Fibroblast of the conjunctiva (primary cell): ENCODE measurements at regions not wholly inside any gene's neighbourhood (a gene's known extent, or its start where the extent isn't known, plus 50 kb on each side); places are given as distances from the start of the nearest gene placed in this dataset.

Experiments
- DNase-seq: peaks from one replicate; pipeline ENCODE4 v3.0.0-alpha.2; 2010; ENCODE audit warnings: low read depth

DNA sequence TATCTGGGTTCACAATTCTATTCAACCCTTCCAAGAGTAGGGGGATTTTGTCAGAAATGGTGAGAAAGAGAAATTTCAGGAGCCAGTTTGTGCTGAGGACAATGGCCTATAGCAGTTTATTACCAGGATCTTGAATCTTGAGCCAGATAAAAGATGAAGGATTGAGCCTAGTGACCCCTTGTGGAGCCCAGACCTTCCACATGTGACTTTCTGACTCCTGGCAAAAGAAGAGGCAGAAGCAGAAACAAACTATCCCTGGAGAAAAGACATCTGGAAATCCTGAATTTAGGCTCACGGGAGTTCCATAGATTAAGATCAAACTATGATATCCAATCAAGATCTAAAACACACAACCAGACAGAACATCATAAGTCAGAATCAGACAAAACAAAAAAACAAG is 60.9 kb upstream of the CHRM2 start:
- DNase-seq: no peak

DNA sequence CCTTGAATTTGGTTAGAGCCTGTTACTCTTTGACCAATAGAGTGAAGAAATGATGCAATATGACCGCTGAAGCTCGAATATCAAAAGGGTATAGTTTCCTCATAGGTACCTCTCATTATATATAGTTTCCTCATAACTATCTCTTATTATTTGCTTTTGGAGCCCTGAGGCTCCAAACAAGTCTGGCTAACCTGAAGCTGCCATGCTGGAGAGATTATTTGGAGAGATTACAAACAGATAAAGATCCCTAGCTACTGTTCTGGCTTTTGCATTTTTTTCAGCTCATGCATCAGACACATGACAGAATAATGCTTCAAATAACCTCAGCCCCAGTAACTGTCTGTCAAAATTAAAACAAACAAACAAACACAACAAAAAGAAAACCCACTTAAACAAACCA is 65.4 kb upstream of the CHRM2 start:
- DNase-seq: no peak

DNA sequence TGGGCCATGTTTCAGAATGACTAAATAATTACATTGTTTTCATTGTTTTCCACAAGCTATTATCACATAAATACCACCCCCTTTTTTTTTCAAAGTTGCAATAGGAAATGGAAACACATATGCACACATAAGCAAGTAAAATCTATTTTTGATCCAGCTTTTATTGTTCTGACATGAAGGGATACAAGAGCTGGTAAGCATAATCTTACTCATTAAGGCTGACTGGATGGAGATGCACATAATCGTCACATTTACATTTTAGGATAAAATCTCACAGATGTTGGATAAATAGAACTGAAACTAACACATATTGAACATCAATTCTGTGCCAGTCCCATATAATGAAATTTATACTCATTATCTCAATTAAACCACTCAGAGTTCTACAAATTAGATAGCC is 84.5 kb upstream of the CHRM2 start:
- no peak for DNase-seq

DNA sequence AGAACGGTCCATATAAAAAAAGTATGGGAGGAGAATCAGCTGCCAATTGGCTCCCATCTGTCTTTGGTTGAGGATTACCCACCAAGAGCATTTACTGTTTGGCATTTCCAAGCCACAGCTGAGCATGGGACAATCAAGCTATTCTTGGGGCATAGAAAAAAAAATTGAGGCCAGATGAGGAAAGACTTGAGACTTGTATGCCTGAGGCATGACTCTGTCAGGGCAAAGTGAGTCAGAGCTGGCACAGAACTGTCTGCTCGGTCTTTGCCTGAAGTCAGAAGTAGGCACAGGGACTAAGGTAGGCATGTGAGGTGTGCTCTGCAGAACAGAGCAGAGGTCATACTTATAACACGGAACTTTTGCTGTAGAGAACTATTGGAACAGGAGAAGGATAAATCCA is 126.5 kb upstream of the CHRM2 start:
- no peak for DNase-seq

DNA sequence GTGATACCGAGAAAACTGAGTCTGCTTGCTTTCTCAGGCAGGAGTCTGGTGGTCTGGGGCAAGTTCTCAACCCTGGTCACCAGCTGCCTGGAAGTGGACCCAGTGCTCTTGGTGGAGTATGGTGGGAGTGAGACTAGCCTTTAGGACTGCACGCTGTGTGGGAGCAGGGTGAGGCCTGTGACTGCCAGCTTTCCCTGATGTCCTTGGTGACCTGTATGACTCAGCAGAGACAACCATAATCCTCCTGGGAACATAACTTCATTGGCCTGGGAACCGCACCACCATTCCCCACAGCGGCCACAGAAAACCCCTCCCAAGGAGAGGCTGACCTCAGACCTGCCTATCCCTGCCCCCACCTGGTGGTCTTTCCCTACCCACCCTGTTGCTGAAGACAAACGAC is 139.5 kb upstream of the CHRM2 start:
- no peak for DNase-seq

DNA sequence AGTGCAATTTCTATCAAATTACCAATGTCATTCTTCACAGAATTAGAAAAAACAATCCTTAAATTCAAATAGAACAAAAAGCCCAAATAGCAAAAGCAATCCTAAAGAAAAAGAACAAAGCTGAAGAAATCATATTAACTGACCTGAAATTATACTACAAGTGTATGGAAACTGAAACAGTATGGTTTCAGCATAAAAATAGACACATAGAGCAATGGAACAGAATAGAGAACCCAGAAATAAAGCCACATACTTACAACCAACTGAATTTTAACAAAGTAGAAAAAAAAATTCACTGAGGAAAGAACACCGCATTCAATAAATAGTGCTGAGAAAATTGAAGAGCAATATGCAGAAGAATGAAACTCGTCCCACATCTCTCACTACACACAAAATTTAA is 142.0 kb upstream of the CHRM2 start:
- no peak for DNase-seq

DNA sequence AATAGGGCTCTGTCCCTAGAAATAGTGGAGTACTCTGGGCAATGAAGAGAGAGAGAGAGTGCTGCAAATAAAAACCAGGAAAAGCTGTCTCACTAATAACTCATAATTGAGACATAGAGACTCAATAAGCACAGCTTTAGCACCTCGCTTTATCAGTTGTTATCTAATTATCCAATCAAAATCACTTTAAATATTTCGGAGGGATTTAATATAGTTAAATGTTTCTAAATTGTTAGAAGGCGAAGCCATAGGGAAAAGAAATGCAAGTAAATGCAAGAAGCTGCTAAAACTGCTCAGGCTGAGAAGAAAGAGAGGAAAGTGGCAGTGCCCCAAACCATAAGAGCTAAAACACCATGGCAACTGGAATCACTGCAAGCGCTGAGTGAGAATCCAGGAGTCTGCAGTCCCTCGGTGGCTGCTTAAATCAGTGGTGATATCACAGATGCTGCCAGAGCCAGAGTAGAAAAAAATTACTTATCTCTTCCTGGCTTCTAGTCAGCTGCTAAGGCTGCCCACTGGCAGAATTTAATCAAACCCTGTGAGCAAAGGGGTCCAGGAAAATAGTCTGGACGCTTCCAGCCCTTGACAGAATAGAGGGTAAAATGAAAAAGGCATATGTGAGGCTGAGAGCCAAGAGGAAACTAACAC is 150.4 kb upstream of the CHRM2 start:
- no peak for DNase-seq

DNA sequence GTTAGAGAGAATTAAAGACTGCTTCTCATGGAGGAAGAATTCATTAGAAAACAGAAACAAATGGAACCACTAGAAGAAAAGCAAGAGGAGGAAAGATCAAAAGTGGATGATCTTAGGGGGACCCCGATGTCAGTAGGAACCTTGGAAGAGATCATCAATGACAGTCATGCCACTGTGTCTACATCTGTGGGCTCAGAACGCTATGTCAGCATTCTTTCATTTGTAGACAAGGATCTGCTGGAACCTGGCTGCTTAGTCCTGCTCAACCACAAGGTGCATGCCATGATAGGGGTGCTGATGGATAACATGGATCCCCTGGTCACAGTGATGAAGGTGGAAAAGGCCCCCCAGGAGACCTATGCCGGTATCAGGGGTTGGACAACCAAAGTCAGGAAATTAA is 154.4 kb upstream of the CHRM2 start:
- no peak for DNase-seq

DNA sequence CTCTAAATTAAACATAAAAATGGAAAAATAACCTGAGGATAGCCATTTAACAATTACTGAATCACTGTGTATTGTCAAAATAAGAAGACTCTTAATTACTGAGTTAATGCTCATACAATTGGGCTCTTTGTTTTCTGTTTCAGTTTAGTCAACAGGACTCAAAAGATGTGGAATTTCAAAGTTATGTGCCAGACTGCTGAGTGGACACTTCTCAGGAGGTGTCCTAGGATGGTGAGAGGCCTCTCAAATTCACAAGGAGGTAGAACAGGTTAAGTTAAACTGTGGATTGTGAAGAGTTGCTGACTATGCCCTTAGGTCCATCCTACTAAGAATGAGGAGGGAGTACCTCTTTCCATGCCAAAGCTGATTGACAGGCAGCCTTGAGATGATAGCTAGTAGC is 157.7 kb upstream of the CHRM2 start:
- no peak for DNase-seq

DNA sequence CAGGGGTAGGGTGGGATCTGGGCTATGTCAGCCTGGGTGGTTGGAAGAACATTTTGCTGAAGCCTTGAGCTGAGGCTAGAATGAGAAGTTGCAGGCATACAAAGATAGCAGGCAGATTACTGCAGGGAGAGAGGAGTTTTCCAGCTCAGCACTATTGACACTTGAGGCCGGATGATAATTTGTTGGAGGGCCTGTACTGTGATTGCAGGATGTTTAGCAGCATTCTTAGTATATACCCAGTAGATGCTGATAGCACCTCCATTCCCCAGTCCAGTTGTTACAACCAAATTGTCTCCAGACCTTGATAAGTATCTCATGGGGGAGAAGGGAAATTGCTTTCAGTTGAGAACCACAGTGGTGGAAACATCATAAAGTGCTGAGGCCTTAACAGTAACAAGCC is 158.6 kb upstream of the CHRM2 start:
- no peak for DNase-seq

DNA sequence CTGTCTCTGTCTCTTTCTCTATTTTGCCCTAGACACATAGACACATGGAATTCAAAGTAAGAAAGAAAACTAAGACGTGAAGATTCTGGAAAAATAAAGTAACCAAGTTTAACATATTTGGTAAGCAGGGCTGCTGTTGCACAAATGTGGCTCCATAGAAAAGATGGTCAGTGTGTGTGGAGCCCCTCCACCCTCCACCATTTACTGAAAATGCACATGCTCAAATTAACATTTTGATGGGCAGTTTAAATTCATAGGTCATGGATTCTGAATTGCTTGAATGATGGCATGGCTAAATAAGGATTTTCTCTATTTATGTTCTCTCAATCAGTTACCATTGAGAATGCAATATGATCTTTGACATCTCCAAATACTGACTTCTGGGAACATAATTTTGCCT is 165.5 kb upstream of the CHRM2 start:
- no peak for DNase-seq

DNA sequence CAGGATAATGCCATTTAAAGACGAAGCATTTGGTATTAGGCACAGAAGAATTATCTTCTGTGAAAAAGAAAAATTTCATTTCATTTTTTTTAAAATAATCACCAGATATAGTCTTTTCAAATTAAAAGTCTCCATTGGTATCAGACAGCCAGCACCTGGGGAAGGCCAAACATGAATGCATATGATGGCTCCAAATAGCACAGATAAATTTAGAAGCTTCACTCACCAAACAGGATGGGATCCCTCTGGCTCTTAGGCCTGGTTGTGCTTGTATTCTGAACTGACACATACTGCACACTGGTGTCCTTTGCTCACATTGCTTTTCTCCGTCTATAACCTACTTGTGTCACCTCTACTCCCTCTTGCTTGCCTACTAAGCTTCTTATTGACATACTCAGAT is 169.5 kb upstream of the CHRM2 start:
- no peak for DNase-seq

DNA sequence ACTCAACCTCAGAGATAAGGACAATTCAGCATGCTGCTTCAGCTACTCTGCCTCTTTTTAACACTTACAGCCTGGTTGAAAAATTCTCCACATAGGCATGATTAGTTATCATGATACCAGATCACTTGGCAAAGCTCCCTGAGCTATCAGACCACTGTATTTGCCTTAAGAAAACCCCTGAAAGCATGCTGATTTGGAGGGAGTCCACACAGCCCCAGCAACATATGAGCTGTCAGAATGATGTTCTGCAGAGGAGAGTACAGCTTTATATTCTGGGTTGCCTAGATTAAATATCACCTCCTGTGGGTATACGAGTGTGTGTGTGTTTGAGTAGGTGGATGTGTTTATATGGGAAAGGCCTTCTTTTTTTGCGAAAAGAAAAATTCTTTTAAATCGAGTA is 170.2 kb upstream of the CHRM2 start:
- no peak for DNase-seq

DNA sequence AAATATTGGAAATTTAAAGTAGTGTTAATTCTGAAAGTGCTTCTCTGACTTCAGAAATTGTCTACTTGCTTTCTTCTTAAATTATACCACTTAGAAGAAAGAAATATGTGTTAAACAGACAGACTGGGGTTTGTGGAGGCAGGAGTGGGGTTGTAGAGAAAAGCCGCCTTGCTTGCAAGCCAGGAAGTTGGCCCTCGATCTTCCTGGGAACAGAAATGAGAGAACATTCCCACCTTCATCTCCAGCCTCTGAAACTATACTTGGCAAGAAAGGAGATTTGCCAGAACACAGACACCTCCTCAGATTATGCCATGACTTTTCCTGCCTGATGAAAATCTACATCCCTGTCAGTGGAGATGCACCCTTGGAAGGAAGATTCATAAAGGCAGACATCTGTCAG is 171.2 kb upstream of the CHRM2 start:
- no peak for DNase-seq

DNA sequence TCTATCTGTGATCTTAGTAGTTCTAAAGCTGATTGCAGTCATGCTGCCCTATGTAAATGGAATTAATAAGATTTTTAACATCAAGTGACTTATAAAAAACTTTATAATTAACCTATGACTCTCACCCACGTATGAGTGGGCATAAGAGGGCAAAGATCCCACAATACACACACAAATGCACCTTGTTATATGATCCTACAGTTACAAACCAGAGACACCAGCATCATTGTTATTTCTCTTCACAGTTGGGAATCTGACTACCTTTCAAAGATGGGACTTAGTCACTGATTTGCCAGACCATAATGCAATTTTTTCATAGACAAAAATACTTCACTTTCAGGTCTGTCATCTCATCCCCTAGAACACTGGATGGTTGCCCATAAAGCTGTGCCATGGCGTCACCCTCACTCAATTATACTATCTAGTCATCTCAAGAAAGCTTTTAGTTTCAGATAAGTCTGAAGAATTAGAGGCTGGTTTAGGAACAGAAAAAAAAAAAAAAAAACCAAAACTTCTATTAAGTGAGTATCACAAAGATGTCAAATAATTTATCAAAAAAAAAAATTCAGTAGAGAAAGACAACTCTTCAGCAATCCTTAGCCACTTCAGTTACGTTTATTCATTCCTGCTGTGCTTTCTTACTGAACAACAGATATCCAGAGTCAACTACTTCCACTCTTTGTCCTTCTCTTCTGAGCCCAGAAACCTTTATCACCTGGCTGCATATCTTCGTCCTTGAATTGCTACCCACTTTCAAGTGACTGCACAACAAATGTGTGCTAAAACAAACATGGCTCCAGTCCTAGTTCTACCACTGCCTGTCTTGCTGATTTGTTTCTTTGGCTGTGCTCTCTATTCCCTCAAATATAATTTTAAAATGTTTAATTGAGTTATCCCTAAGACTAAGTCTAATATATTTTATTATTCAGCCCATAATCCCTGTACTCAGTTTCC is 175.0 kb upstream of the CHRM2 start:
- DNase-seq: no peak

DNA sequence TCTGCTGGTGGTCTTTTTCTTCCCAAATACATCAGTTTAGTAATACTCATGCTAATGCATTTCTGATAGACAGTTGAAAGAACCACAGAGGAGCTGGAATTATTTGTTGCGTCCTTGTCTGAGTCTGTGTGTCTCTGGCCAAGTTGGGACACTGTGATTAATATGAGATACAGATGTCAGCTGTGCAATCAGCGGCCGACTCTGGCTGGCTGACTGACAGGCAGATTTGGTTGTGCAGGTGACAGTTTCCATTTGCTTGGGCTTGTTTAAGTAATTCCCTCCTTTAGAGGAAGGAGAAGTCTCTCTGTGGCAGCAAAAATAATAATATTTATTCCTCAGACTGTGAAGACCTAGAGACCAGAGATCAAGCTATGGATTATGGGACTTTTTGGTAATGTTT is 176.2 kb upstream of the CHRM2 start:
- DNase-seq: no peak

DNA sequence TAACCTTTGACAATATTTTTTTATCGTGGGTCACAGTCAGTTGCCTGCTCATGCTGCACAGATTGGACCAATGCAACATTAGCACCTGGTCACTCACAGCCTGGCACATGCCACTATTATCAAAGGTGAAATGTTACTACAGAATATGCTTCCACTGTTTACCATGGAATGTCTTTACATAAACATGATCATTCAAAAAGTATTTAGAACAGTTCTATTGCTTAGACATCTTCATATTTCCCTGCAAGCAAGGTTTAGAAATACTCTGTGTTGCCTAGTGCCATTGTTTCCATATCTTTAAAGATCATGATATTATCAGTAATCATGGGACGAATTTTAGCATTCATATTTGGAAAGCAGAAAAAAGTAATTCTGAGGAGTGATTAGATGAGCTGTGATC is 179.9 kb upstream of the CHRM2 start:
- DNase-seq: no peak

DNA sequence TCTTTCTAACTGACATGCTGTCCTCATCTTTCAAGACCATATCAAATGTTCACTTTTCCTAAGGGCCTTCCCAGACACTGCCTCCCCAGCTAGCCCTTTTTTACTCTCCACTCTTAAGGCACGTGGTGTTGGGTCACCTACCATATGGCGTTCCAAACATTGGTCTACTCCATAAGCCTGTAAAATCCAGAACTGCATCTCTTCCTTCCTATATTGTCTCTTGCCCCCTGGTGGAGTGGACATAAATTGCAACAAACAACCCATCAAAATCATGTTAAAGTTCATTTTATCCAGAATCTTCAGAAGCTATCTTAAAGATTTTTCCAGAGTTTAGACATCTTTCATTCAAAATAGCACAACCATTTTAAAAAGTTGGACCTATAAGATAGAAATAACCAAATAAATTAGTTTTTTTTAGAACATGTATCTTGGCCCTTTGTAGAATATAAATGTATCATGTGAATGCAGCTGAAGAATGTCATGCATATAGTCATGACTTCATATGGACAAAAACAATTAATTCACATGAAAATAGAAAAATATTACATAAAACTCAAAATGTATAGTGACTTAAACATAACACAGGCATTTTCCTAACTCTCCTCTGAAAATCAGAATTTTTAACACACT is 180.6 kb upstream of the CHRM2 start:
- no peak for DNase-seq

DNA sequence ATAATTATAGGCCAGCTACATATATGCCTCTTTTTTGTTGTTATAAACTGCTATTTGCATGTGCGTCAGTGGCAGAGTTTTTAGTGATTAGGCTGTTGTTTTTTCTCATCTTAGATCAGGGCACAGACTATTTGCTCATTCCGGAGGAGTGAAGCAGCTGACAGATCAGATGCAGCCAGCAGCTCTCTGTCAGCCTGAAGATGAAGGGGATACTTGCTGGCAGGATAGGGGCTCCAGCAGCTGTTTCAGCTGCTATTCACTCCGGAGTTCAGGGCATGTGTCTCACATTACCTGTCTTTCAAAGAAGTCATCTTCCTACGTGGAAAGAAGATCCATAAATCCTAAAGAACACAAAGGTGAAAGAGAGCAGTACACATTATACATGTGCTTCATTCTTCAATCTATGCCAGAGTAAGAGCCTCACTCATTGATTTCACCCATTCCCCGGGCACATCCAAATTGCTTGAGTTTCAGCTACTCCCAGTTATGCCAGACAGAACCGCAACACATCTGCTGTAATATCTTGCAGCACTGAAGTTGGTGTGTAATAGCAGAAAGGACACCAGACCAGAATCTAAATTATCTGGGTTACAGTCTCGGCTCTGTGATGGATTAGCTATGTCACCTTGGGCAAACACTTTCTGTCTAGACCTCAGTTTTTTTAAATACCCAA is 182.8 kb upstream of the CHRM2 start:
- DNase-seq: no peak

DNA sequence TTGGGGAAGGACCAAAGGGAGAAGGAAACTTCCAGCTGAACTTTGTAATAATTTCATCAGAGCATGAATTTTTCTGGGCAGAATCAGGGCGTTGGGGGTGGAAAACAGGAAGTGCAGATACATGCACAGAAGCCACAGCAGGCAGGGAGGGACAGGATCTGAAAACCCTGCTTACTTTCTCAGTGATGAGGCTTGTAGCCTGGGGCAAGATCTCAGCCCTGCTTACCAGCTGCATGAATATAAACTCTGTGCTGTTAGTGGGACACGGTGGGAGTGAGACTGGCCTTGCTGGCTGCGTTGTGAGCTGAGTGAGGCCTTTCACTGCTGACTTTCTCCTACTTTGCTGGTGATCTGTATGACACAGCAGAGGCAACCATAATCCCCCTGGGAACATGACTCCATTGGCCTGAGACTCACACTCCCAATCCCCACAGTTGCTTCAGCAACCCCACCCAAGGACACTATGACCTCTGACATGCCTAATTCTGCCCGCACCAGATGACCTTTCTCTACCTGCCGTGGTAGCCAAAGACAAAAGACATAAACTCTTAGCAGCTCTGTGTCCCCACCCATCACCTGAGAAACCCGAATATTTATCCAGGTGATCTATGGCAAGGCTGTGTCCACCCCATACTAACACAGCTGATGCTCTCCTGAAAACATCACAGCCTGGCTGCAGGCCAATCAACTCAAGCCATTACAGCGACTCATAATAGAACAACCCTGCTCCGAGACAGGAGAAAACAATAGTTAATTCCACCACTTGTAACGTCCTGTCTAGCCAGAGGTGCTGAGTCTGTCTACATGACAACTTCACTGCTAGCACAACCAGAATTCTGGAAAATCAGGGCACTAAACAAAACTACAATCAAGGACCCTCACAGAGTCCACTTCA is 190.7 kb upstream of the CHRM2 start:
- DNase-seq: no peak

DNA sequence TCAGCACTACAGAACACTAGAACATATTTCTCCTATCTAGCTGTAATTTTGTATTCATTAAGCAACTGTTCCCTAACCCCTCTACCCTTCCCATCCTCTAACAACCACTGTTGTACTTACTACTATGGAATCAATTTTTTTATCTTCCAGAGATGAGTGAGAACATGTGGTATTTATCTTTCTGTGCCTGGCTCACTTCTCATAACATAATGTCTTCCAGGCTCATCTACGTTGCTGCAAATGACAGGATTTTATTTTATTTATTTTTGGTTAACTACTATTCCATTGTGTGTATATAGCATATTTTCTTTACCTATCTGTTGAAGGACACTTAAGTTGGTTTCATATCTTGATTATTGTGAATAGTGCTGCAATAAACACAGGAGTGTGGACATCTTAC is 200.9 kb upstream of the CHRM2 start:
- no peak for DNase-seq
